HG03135 (cell line): ENCODE measurements at regions not wholly inside any gene's neighbourhood (a gene's known extent, or its start where the extent isn't known, plus 50 kb on each side); places are given as distances from the start of the nearest gene placed in this dataset.
"Not testable (repeated sequence)": the region's sequence is repeated elsewhere in the genome, so short reads cannot be mapped to it uniquely, and the experiment has no call there.

Source experiments
- ATAC-seq: cut with Tn5 transposase; IDR thresholded peaks from one replicate; pipeline ENCODE4 v1.9.1; 2021; ENCODE audit warnings: mild to moderate bottlenecking, moderate library complexity; ENCODE audit not compliant: unreplicated experiment

GRCh38 chr7:85386460-85386859 is 199.6 kb upstream of the SEMA3D start:
- ATAC-seq = no peak

- ATAC-seq = no peak
Measured at GRCh38 chr7:85384392-85384791, 197.5 kb upstream of the SEMA3D start.

GRCh38 chr7:85381212-85381611 is 194.4 kb upstream of the SEMA3D start:
- ATAC-seq = no peak

- ATAC-seq = no peak
Measured at GRCh38 chr7:85376589-85376988, 189.7 kb upstream of the SEMA3D start.

- ATAC-seq = no peak
Measured at GRCh38 chr7:85356916-85357315, 170.1 kb upstream of the SEMA3D start.

- ATAC-seq = no peak
Measured at GRCh38 chr7:85343484-85343883, 156.6 kb upstream of the SEMA3D start.

GRCh38 chr7:85342781-85343180 is 155.9 kb upstream of the SEMA3D start:
- ATAC-seq = no peak

- ATAC-seq = no peak
Measured at GRCh38 chr7:85341973-85342372, 155.1 kb upstream of the SEMA3D start.

- ATAC-seq = no peak
Measured at GRCh38 chr7:85341121-85341520, 154.3 kb upstream of the SEMA3D start.

GRCh38 chr7:85336086-85336485 is 149.2 kb upstream of the SEMA3D start:
- no peak for ATAC-seq

GRCh38 chr7:85335113-85335512 is 148.3 kb upstream of the SEMA3D start:
- not testable (repeated sequence) for ATAC-seq

- no peak for ATAC-seq
Measured at GRCh38 chr7:85328456-85328998, 141.7 kb upstream of the SEMA3D start.

- ATAC-seq = no peak
Measured at GRCh38 chr7:85324145-85324799, 137.4 kb upstream of the SEMA3D start.

GRCh38 chr7:85322252-85322651 is 135.4 kb upstream of the SEMA3D start:
- no peak for ATAC-seq

- ATAC-seq = no peak
Measured at GRCh38 chr7:85320699-85321476, 134.0 kb upstream of the SEMA3D start.

- no peak for ATAC-seq
Measured at GRCh38 chr7:85316489-85316888, 129.6 kb upstream of the SEMA3D start.

GRCh38 chr7:85310301-85310700 is 123.4 kb upstream of the SEMA3D start:
- no peak for ATAC-seq

GRCh38 chr7:85306115-85306514 is 119.3 kb upstream of the SEMA3D start:
- no peak for ATAC-seq

- ATAC-seq = no peak
Measured at GRCh38 chr7:85294176-85294575, 107.3 kb upstream of the SEMA3D start.

- ATAC-seq = peak; percentile 61
Measured at GRCh38 chr7:85292908-85293576, 106.2 kb upstream of the SEMA3D start.

GRCh38 chr7:85290269-85290668 is 103.4 kb upstream of the SEMA3D start:
- no peak for ATAC-seq

GRCh38 chr7:85289279-85289678 is 102.4 kb upstream of the SEMA3D start:
- ATAC-seq = no peak
